H54 (cell line): ENCODE measurements at regions not wholly inside any gene's neighbourhood (a gene's known extent, or its start where the extent isn't known, plus 50 kb on each side); places are given as distances from the start of the nearest gene placed in this dataset.

Experiments
- DNase-seq: peaks from one replicate; pipeline ENCODE4 v3.0.0; 2011; ENCODE audit warnings: low spot score, mixed read lengths; ENCODE audit not compliant: insufficient read length
- FAIRE-seq: peaks from 3 replicates; lab custom pipeline; 2011; peaks lifted over from hg19 to GRCh38; lab: Jason Lieb, UNC
- POLR2A ChIP-seq: IDR thresholded peaks from 2 replicates; pipeline ENCODE4 v1.6.1; 2011; ENCODE audit warnings: low read depth, mild to moderate bottlenecking, low read length

- no peak for FAIRE-seq
- no peak for DNase-seq
- no peak for TF ChIP-seq POLR2A
Measured at GRCh38 chr5:1706428-1706827, 93.2 kb downstream of the MRPL36 start.

GRCh38 chr5:1706021-1706420 lies 93.6 kb downstream of the MRPL36 start:
- no peak for DNase-seq
- no peak for FAIRE-seq
- TF ChIP-seq POLR2A: no peak

GRCh38 chr5:1704676-1705075 lies 95.0 kb downstream of the MRPL36 start:
- FAIRE-seq: no peak
- DNase-seq: no peak
- no peak for TF ChIP-seq POLR2A

- DNase-seq (no peak), FAIRE-seq (no peak)
- no peak for TF ChIP-seq POLR2A
Measured at GRCh38 chr5:1704266-1704665, 95.4 kb downstream of the MRPL36 start.

- FAIRE-seq: no peak
- TF ChIP-seq POLR2A: no peak
- DNase-seq: no peak
Measured at GRCh38 chr5:1703352-1704050, 96.1 kb downstream of the MRPL36 start.

GRCh38 chr5:1702318-1702717 lies 97.3 kb downstream of the MRPL36 start:
- DNase-seq (no peak), FAIRE-seq (no peak)
- no peak for TF ChIP-seq POLR2A

- DNase-seq (no peak), FAIRE-seq (no peak)
- no peak for TF ChIP-seq POLR2A
Measured at GRCh38 chr5:1701884-1702283, 97.8 kb downstream of the MRPL36 start.

GRCh38 chr5:1701216-1701864 lies 98.3 kb downstream of the MRPL36 start:
- FAIRE-seq (no peak), DNase-seq (no peak)
- no peak for TF ChIP-seq POLR2A

- FAIRE-seq (no peak), DNase-seq (no peak)
Measured at GRCh38 chr5:1699394-1699793, 100.2 kb downstream of the MRPL36 start.

GRCh38 chr5:1698589-1699316 lies 100.9 kb downstream of the MRPL36 start:
- no peak for FAIRE-seq
- DNase-seq: no peak
- TF ChIP-seq POLR2A: no peak

More at GRCh38 chr5:1699394-1699793, 100.2 kb downstream of the MRPL36 start:
- TF ChIP-seq POLR2A: no peak

- FAIRE-seq: no peak
- no peak for TF ChIP-seq POLR2A
- no peak for DNase-seq
Measured at GRCh38 chr5:1692381-1692780, 107.3 kb downstream of the MRPL36 start.

- DNase-seq: no peak
- no peak for TF ChIP-seq POLR2A
- no peak for FAIRE-seq
Measured at GRCh38 chr5:1687301-1687970, 112.2 kb downstream of the MRPL36 start.

GRCh38 chr5:1686016-1686802 lies 113.4 kb downstream of the MRPL36 start:
- DNase-seq (no peak), FAIRE-seq (no peak)
- TF ChIP-seq POLR2A: no peak
